HEK293T (cell line): ENCODE measurements at regions not wholly inside any gene's neighbourhood (a gene's known extent, or its start where the extent isn't known, plus 50 kb on each side); places are given as distances from the start of the nearest gene placed in this dataset.

ENCODE experiments used
- BHLHE40 ChIP-seq: fragments of 450-650 bp; IDR thresholded peaks from 2 replicates; pipeline ENCODE4 v1.6.1; 2016; ENCODE audit warnings: mild to moderate bottlenecking, moderate library complexity, borderline replicate concordance
- ELF4 ChIP-seq: fragments of 450-650 bp; IDR thresholded peaks from 2 replicates; pipeline ENCODE4 v1.6.1; 2017; ENCODE audit warnings: antibody characterized with exemption
- FOXA1 ChIP-seq: fragments of 450-650 bp; IDR thresholded peaks from 2 replicates; pipeline ENCODE4 v1.6.1; 2016; ENCODE audit warnings: mild to moderate bottlenecking
- FOXK2 ChIP-seq: fragments of 450-650 bp; IDR thresholded peaks from 2 replicates; pipeline ENCODE4 v1.6.1; 2016; ENCODE audit warnings: mild to moderate bottlenecking
- FOXM1 ChIP-seq: fragments of 450-650 bp; IDR thresholded peaks from 2 replicates; pipeline ENCODE4 v1.6.1; 2017; ENCODE audit warnings: mild to moderate bottlenecking, borderline replicate concordance
- L3MBTL2 ChIP-seq: fragments of 450-650 bp; conservative IDR thresholded peaks from 2 replicates; pipeline ENCODE4 v1.6.1; 2016; ENCODE audit warnings: mild to moderate bottlenecking
- PKNOX1 ChIP-seq: fragments of 450-650 bp; IDR thresholded peaks from 2 replicates; pipeline ENCODE4 v1.6.1; 2016
- SP1 ChIP-seq: fragments of 450-650 bp; IDR thresholded peaks from 2 replicates; pipeline ENCODE4 v1.6.1; 2017
- SUZ12 ChIP-seq: fragments of 450-650 bp; IDR thresholded peaks from 2 replicates; pipeline ENCODE4 v1.6.1; 2016; ENCODE audit warnings: mild to moderate bottlenecking
- TARDBP ChIP-seq: fragments of 450-650 bp; IDR thresholded peaks from 2 replicates; pipeline ENCODE4 v1.6.1; 2016
- ZNF384 ChIP-seq: fragments of 450-650 bp; IDR thresholded peaks from 2 replicates; pipeline ENCODE4 v1.6.1; 2016

DNA sequence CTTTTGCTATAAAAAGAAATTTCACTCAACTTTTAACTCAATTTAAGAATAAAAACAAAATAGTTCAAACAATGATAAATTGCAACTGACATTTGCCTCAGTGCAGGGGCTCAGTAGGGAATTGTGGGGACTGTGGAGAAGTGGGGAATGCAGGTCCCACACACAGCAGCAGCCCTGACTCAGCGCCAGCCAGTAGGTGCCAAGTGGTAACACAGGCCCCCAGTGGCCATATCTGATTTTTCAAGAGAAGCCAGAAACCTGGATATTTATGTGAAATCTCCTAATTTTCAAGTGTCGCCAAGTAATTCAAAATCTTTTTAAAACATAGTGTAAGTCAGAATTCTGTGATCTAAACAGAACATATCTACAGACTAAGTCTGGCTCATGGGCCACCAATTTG lies 186.3 kb downstream of the EN1 start:
- no peak for TF ChIP-seq FOXM1
- no peak for TF ChIP-seq SP1
- no peak for TF ChIP-seq ELF4
- no peak for TF ChIP-seq FOXK2
- no peak for TF ChIP-seq TARDBP
- no peak for TF ChIP-seq ZNF384
- no peak for TF ChIP-seq FOXA1
- TF ChIP-seq PKNOX1 = no peak
- TF ChIP-seq BHLHE40 = no peak
- TF ChIP-seq SUZ12 = no peak
- no peak for TF ChIP-seq L3MBTL2
